SK-N-MC (cell line): ENCODE measurements at regions not wholly inside any gene's neighbourhood (a gene's known extent, or its start where the extent isn't known, plus 50 kb on each side); places are given as distances from the start of the nearest gene placed in this dataset.

Experiments used
- EZH2 ChIP-seq: fragments of 200-600 bp; sonication (generic); IDR thresholded peaks from one replicate; pipeline ENCODE4 v1.6.1; 2017; ENCODE audit warnings: antibody characterized with exemption
- FOXP2 ChIP-seq: optimal IDR thresholded peaks from 2 replicates; pipeline ENCODE3; 2011; ENCODE audit warnings: mild to moderate bottlenecking, moderate library complexity; ENCODE audit not compliant: insufficient read depth; ENCODE audit errors: extremely low read length, control extremely low read depth
- POLR2AphosphoS5 ChIP-seq: IDR thresholded peaks from 2 replicates; pipeline ENCODE4 v1.6.1; 2012; ENCODE audit warnings: mild to moderate bottlenecking, low read depth, low read length, borderline replicate concordance

GRCh38 chr6:67224989-67225388 is 1410.1 kb upstream of the ADGRB3 start:
- TF ChIP-seq EZH2 (no peak), POLR2AphosphoS5 (no peak), FOXP2 (no peak)
